ENCODE measurements at regions not wholly inside any gene's neighbourhood (a gene's known extent, or its start where the extent isn't known, plus 50 kb on each side); places are given as distances from the start of the nearest gene placed in this dataset.

- 30% methylated on average over 2 of the region's 2 CpGs for WGBS (ENCODE audit: missing lambda C conversion rate)
- H3K9me3 ChIP-seq: no peaks in the 10 kb centered on the region
- ChIA-PET POLR2A (no interaction called here), CTCF (interaction anchor here (1.1 kb wide), 1 partner anchor 141 kb away, joined by 3 read pairs; no protein-coding TSS in a partner anchor)
- ATAC-seq: no peak
- no peaks in the 10 kb centered on the region for H3K4me1 ChIP-seq
- no peak overlapping the region for H3K27ac ChIP-seq
- no peak for DNase-seq (ENCODE audit: low read depth in 1 of 2, low spot score in 1 of 2)
- no peak overlapping the region for H3K4me2 ChIP-seq
- TF ChIP-seq TP53 (CRISPR knock-in tag; IDR thresholded peaks at IDR 0.05): no peak
- TF ChIP-seq MAZ (IDR thresholded peaks at IDR 0.05; ENCODE audit: borderline replicate concordance, low read depth, low read length): no peak
- no peak for TF ChIP-seq JUN (IDR thresholded peaks at IDR 0.05)
- TF ChIP-seq CBX8 (IDR thresholded peaks at IDR 0.05): no peak
- no peak for TF ChIP-seq FOXS1 (CRISPR knock-in tag; IDR thresholded peaks at IDR 0.05)
- TF ChIP-seq ZC3H11A (IDR thresholded peaks at IDR 0.05): no peak
- TF ChIP-seq SREBF2 (IDR thresholded peaks at IDR 0.05): no peak
- TF ChIP-seq HEYL (CRISPR knock-in tag; IDR thresholded peaks at IDR 0.05): no peak
- TF ChIP-seq CTCF (IDR thresholded peaks at IDR 0.05): no peak
- no peak for TF ChIP-seq PBX3 (IDR thresholded peaks at IDR 0.05)
- TF ChIP-seq NPAS2 (CRISPR knock-in tag; IDR thresholded peaks at IDR 0.05; ENCODE audit: borderline replicate concordance): no peak
- no peak for TF ChIP-seq NR3C1 (IDR thresholded peaks at IDR 0.05)
- no peak for TF ChIP-seq ZFP36 (IDR thresholded peaks at IDR 0.05; ENCODE audit: borderline replicate concordance, partially characterized antibody)
- no peak for TF ChIP-seq SMC3 (IDR thresholded peaks at IDR 0.05)
- TF ChIP-seq TFCP2L1 (CRISPR knock-in tag; IDR thresholded peaks at IDR 0.05): no peak
- TF ChIP-seq MYC (IDR thresholded peaks at IDR 0.05; ENCODE audit: borderline replicate concordance, low read length): no peak
- TF ChIP-seq BHLHE40 (IDR thresholded peaks at IDR 0.05; ENCODE audit: low read depth, low read length): no peak
- no peak for TF ChIP-seq RAD21 (conservative IDR thresholded peaks at IDR 0.05 in 1 of 2, IDR thresholded peaks at IDR 0.05 in 1 of 2)
- TF ChIP-seq EHMT2 (IDR thresholded peaks at IDR 0.05; ENCODE audit: low read depth): no peak
- H3K4me3 ChIP-seq: no peak overlapping the region
- FAIRE-seq: no peak
Measured at GRCh38 chr3:115520241-115520640, 103.1 kb upstream of the GAP43 start.

GRCh38 chr3:115520651-115521245, 102.6 kb upstream of the GAP43 start:
- FAIRE-seq (no peak), DNase-seq (ENCODE audit: low read depth in 1 of 2, low spot score in 1 of 2) (no peak), ATAC-seq (no peak)
- Histone ChIP-seq H3K27ac (no peak overlapping the region), H3K9me3 (no peaks in the 10 kb centered on the region), H3K4me3 (no peak overlapping the region), H3K4me1 (no peaks in the 10 kb centered on the region), H3K4me2 (no peak overlapping the region)
- TF ChIP-seq CBX8 (IDR thresholded peaks at IDR 0.05) (no peak), PBX3 (IDR thresholded peaks at IDR 0.05) (no peak), POLR2AphosphoS2 (conservative IDR thresholded peaks at IDR 0.05; ENCODE audit: low read length) (no peak), HOXA7 (CRISPR knock-in tag; IDR thresholded peaks at IDR 0.05) (no peak), ZNF302 (CRISPR knock-in tag; IDR thresholded peaks at IDR 0.05) (no peak), RARB (CRISPR knock-in tag; IDR thresholded peaks at IDR 0.05) (no peak), ZSCAN20 (CRISPR knock-in tag; IDR thresholded peaks at IDR 0.05) (no peak), BCL3 (IDR thresholded peaks at IDR 0.05) (no peak), ESRRA (IDR thresholded peaks at IDR 0.05; ENCODE audit: borderline replicate concordance, low read length) (no peak), MAFK (IDR thresholded peaks at IDR 0.05; ENCODE audit: partially characterized antibody) (no peak), RFX5 (IDR thresholded peaks at IDR 0.05) (no peak), CEBPB (IDR thresholded peaks at IDR 0.05) (no peak), NFE2L2 (conservative IDR thresholded peaks at IDR 0.05; ENCODE audit: low read length) (no peak), MAZ (IDR thresholded peaks at IDR 0.05; ENCODE audit: borderline replicate concordance, low read depth, low read length) (no peak)
- CTCF ChIA-PET: interaction anchor here (0.9 to 1.3 kb wide), 3 partner anchors 13 to 244 kb away, joined by 3 read pairs; no protein-coding TSS in a partner anchor
- POLR2A ChIA-PET: no interaction called here

Data from A549 (cell line).